HepG2 (cell line): ENCODE measurements at regions not wholly inside any gene's neighbourhood (a gene's known extent, or its start where the extent isn't known, plus 50 kb on each side); places are given as distances from the start of the nearest gene placed in this dataset.

Source experiments
- ADNP ChIP-seq: sonication (generic); formaldehyde crosslinking; IDR thresholded peaks from 2 replicates; pipeline ENCODE4 v1.4.0; 2020; ENCODE audit warnings: missing genetic modification reagents
- FOXM1 ChIP-seq: sonication (generic); formaldehyde crosslinking; IDR thresholded peaks from 2 replicates; pipeline ENCODE4 v1.5.0; 2020; ENCODE audit warnings: missing genetic modification reagents
- POLR2AphosphoS5 ChIP-seq: IDR thresholded peaks from 2 replicates; pipeline ENCODE4 v1.6.1; 2012; ENCODE audit warnings: low read depth, low read length
- ZBTB8A ChIP-seq: sonication (generic); formaldehyde crosslinking; IDR thresholded peaks from 2 replicates; pipeline ENCODE4 v1.4.0; 2020; ENCODE audit warnings: mild to moderate bottlenecking, low read depth, missing genetic modification reagents, borderline replicate concordance
- ZNF652 ChIP-seq: IDR thresholded peaks from 2 replicates; pipeline ENCODE4 v1.6.1; 2016; ENCODE audit warnings: low read depth, borderline replicate concordance
- TF ChIP-seq, protein P1 (sequence below), 2 experiments: sonication (generic) in 1 of 2; formaldehyde crosslinking in 1 of 2; IDR thresholded peaks; 2 replicates each; pipeline versions ENCODE4 v1.4.0 to v1.6.1; 2018 to 2020; ENCODE audit warnings: missing genetic modification reagents in 2 of 2, borderline replicate concordance in 1 of 2, low read depth in 1 of 2, mild to moderate bottlenecking in 1 of 2, missing biosample characterization in 1 of 2

DNA sequence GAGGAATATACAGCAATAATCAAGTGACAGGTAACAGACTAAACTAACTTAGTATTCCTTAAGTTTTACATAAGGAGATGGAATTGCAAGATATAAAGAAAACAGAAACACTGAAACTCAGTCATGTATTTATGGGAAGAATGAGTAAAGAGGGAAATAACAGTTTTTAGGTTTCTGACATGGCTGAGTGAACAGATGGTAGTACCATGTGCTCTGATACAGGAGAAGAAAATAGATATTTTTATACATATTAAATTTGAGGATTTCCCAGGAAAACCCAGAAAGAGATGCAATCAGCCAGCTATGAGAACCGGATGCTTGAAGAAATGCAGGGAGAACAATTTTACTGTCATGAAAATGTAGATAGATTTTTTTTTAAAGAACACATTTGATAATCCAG is 669.5 kb upstream of the GRM3 start:
- TF ChIP-seq FOXM1 (CRISPR knock-in tag) (no peak), POLR2AphosphoS5 (no peak), ZNF652 (CRISPR knock-in tag) (no peak), ZBTB8A (CRISPR knock-in tag) (no peak), ADNP (CRISPR knock-in tag) (no peak)
- TF ChIP-seq, protein P1, sequence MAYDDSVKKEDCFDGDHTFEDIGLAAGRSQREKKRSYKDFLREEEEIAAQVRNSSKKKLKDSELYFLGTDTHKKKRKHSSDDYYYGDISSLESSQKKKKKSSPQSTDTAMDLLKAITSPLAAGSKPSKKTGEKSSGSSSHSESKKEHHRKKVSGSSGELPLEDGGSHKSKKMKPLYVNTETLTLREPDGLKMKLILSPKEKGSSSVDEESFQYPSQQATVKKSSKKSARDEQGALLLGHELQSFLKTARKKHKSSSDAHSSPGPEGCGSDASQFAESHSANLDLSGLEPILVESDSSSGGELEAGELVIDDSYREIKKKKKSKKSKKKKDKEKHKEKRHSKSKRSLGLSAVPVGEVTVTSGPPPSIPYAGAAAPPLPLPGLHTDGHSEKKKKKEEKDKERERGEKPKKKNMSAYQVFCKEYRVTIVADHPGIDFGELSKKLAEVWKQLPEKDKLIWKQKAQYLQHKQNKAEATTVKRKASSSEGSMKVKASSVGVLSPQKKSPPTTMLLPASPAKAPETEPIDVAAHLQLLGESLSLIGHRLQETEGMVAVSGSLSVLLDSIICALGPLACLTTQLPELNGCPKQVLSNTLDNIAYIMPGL (CRISPR knock-in tag; IDR thresholded peaks at IDR 0.05; ENCODE audit: borderline replicate concordance in 1 of 2, low read depth in 1 of 2), result no peak
